ENCODE measurements at regions not wholly inside any gene's neighbourhood (a gene's known extent, or its start where the extent isn't known, plus 50 kb on each side); places are given as distances from the start of the nearest gene placed in this dataset.

DNA sequence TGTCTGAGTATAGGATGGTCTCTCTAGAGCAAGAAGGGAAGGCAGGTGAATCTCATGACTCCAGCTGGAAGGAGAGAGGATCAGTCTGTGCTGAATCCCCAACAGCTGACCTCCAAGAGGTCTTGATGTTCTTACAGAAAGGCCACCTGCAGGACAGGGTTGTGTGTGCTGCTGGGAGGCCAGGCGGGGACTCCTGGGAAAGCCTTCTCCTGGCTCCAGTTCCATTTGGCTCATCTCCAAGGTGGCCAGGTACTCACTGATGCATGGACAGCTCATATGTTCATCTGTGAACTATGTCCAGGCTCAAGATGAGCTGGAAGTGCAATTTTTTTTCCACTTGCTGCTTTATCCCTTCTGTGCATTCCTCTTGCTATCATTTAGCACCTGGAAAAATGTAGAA lies 730.2 kb upstream of the RBFOX1 start:
- no peaks in the 10 kb centered on the region for H3K36me3 ChIP-seq (ENCODE audit: insufficient read depth)
- peaks cover 15% of the 10 kb centered on the region for H3K4me1 Mint-ChIP-seq
- no peak overlapping the region for H3K4me2 ChIP-seq
- TF ChIP-seq NANOG (IDR thresholded peaks at IDR 0.05; ENCODE audit: borderline replicate concordance), result no peak
- TF ChIP-seq, protein P1, sequence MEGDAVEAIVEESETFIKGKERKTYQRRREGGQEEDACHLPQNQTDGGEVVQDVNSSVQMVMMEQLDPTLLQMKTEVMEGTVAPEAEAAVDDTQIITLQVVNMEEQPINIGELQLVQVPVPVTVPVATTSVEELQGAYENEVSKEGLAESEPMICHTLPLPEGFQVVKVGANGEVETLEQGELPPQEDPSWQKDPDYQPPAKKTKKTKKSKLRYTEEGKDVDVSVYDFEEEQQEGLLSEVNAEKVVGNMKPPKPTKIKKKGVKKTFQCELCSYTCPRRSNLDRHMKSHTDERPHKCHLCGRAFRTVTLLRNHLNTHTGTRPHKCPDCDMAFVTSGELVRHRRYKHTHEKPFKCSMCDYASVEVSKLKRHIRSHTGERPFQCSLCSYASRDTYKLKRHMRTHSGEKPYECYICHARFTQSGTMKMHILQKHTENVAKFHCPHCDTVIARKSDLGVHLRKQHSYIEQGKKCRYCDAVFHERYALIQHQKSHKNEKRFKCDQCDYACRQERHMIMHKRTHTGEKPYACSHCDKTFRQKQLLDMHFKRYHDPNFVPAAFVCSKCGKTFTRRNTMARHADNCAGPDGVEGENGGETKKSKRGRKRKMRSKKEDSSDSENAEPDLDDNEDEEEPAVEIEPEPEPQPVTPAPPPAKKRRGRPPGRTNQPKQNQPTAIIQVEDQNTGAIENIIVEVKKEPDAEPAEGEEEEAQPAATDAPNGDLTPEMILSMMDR (conservative IDR thresholded peaks at IDR 0.05; ENCODE audit: low read depth in 2 of 2), result no peak
- TF ChIP-seq, protein P2, sequence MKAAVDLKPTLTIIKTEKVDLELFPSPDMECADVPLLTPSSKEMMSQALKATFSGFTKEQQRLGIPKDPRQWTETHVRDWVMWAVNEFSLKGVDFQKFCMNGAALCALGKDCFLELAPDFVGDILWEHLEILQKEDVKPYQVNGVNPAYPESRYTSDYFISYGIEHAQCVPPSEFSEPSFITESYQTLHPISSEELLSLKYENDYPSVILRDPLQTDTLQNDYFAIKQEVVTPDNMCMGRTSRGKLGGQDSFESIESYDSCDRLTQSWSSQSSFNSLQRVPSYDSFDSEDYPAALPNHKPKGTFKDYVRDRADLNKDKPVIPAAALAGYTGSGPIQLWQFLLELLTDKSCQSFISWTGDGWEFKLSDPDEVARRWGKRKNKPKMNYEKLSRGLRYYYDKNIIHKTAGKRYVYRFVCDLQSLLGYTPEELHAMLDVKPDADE (IDR thresholded peaks at IDR 0.05), result no peak
- no peak for TF ChIP-seq POLR2AphosphoS5 (IDR thresholded peaks at IDR 0.05; ENCODE audit: low read depth)
- TF ChIP-seq ZNF114 (CRISPR knock-in tag; IDR thresholded peaks at IDR 0.05), result no peak
- no peak for TF ChIP-seq EZH2 (IDR thresholded peaks at IDR 0.05; ENCODE audit: low read depth, unreplicated experiment)
- TF ChIP-seq, protein P3, sequence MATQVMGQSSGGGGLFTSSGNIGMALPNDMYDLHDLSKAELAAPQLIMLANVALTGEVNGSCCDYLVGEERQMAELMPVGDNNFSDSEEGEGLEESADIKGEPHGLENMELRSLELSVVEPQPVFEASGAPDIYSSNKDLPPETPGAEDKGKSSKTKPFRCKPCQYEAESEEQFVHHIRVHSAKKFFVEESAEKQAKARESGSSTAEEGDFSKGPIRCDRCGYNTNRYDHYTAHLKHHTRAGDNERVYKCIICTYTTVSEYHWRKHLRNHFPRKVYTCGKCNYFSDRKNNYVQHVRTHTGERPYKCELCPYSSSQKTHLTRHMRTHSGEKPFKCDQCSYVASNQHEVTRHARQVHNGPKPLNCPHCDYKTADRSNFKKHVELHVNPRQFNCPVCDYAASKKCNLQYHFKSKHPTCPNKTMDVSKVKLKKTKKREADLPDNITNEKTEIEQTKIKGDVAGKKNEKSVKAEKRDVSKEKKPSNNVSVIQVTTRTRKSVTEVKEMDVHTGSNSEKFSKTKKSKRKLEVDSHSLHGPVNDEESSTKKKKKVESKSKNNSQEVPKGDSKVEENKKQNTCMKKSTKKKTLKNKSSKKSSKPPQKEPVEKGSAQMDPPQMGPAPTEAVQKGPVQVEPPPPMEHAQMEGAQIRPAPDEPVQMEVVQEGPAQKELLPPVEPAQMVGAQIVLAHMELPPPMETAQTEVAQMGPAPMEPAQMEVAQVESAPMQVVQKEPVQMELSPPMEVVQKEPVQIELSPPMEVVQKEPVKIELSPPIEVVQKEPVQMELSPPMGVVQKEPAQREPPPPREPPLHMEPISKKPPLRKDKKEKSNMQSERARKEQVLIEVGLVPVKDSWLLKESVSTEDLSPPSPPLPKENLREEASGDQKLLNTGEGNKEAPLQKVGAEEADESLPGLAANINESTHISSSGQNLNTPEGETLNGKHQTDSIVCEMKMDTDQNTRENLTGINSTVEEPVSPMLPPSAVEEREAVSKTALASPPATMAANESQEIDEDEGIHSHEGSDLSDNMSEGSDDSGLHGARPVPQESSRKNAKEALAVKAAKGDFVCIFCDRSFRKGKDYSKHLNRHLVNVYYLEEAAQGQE (IDR thresholded peaks at IDR 0.05; ENCODE audit: unreplicated experiment), result no peak
- no peak overlapping the region for H3K27ac Mint-ChIP-seq
- no peaks in the 10 kb centered on the region for H3F3A ChIP-seq (replicated peaks; ENCODE audit: low read depth)
- no peaks in the 10 kb centered on the region for H4K20me1 ChIP-seq (replicated peaks; ENCODE audit: insufficient read depth)
- H3K27me3 Mint-ChIP-seq (ENCODE audit: insufficient read depth, low read depth, poor library complexity), result no peaks in the 10 kb centered on the region
- H3K27ac ChIP-seq (ENCODE audit: low read depth), result no peak overlapping the region
- H3K9me2 ChIP-seq (ENCODE audit: insufficient read depth), result no peaks in the 10 kb centered on the region
- no peaks in the 10 kb centered on the region for H3K9me3 Mint-ChIP-seq
- H3K79me2 ChIP-seq (replicated peaks; ENCODE audit: insufficient read depth), result no peaks in the 10 kb centered on the region
- no peak overlapping the region for H3K4me3 Mint-ChIP-seq
- H3K27me3 ChIP-seq (ENCODE audit: insufficient read depth), result no peaks in the 10 kb centered on the region
- H3K4me3 ChIP-seq, result no peak overlapping the region
- DNase-seq (ENCODE audit: low spot score), result no peak
- H2AFZ ChIP-seq, result no peak overlapping the region
- no peak for ATAC-seq
- no peaks in the 10 kb centered on the region for H3K36me3 Mint-ChIP-seq (ENCODE audit: low read depth)
- no peaks in the 10 kb centered on the region for H3K4me1 ChIP-seq (ENCODE audit: insufficient read depth)

- H3K4me1 Mint-ChIP-seq, result peaks cover 22% of the 10 kb centered on the region
- H2AFZ ChIP-seq, result no peak overlapping the region
- no peaks in the 10 kb centered on the region for H3K9me2 ChIP-seq (ENCODE audit: insufficient read depth)
- no peak for DNase-seq (ENCODE audit: low spot score)
- H3K27ac ChIP-seq (ENCODE audit: low read depth), result no peak overlapping the region
- H3K4me3 Mint-ChIP-seq, result no peak overlapping the region
- no peak overlapping the region for H3K4me2 ChIP-seq
- H3K79me2 ChIP-seq (replicated peaks; ENCODE audit: insufficient read depth), result no peaks in the 10 kb centered on the region
- no peaks in the 10 kb centered on the region for H3K4me1 ChIP-seq (ENCODE audit: insufficient read depth)
- no peaks in the 10 kb centered on the region for H3K9me3 Mint-ChIP-seq
- H3K27me3 ChIP-seq (ENCODE audit: insufficient read depth), result no peaks in the 10 kb centered on the region
- no peaks in the 10 kb centered on the region for H4K20me1 ChIP-seq (replicated peaks; ENCODE audit: insufficient read depth)
- H3K27ac Mint-ChIP-seq, result no peak overlapping the region
- H3F3A ChIP-seq (replicated peaks; ENCODE audit: low read depth), result no peaks in the 10 kb centered on the region
- peak; percentile 63 for ATAC-seq
- no peak overlapping the region for H3K4me3 ChIP-seq
- no peaks in the 10 kb centered on the region for H3K36me3 Mint-ChIP-seq (ENCODE audit: low read depth)
- no peaks in the 10 kb centered on the region for H3K27me3 Mint-ChIP-seq (ENCODE audit: insufficient read depth, low read depth, poor library complexity)
- H3K36me3 ChIP-seq (ENCODE audit: insufficient read depth), result no peaks in the 10 kb centered on the region
- TF ChIP-seq, protein P1 (conservative IDR thresholded peaks at IDR 0.05; ENCODE audit: low read depth in 2 of 2), result no peak
- no peak for TF ChIP-seq STAT1 (IDR thresholded peaks at IDR 0.05; ENCODE audit: unreplicated experiment)
- TF ChIP-seq NANOG (IDR thresholded peaks at IDR 0.05; ENCODE audit: borderline replicate concordance), result no peak
- TF ChIP-seq ZNF114 (CRISPR knock-in tag; IDR thresholded peaks at IDR 0.05), result no peak
- no peak for TF ChIP-seq POLR2AphosphoS5 (IDR thresholded peaks at IDR 0.05; ENCODE audit: low read depth)
- TF ChIP-seq EZH2 (IDR thresholded peaks at IDR 0.05; ENCODE audit: low read depth, unreplicated experiment), result no peak
- TF ChIP-seq CREB1 (CRISPR knock-in tag; IDR thresholded peaks at IDR 0.05; ENCODE audit: low read depth), result no peak
- TF ChIP-seq EZH2phosphoT487 (IDR thresholded peaks at IDR 0.05; ENCODE audit: unreplicated experiment), result no peak
- TF ChIP-seq, protein P2 (IDR thresholded peaks at IDR 0.05), result no peak
- no peak for TF ChIP-seq JUNB (IDR thresholded peaks at IDR 0.05; ENCODE audit: unreplicated experiment)
- no peak for TF ChIP-seq ZNF331 (CRISPR knock-in tag; IDR thresholded peaks at IDR 0.05; ENCODE audit: low read depth)
Measured at GRCh38 chr16:6600167-6600566, 732.5 kb upstream of the RBFOX1 start.
